Large intestine (tissue), 3 donors: ENCODE measurements at regions not wholly inside any gene's neighbourhood (a gene's known extent, or its start where the extent isn't known, plus 50 kb on each side); places are given as distances from the start of the nearest gene placed in this dataset.
A peak's percentile ranks its signal among the peaks of the same experiment; 100 is the strongest.
"Not testable (repeated sequence)": the region's sequence is repeated elsewhere in the genome, so short reads cannot be mapped to it uniquely, and the experiment has no call there.

Experiments used
- DNase-seq, 2 donors: peaks; one replicate each; pipeline versions ENCODE4 v3.0.0 to v3.0.0-alpha.2; 2013
- H3K27ac ChIP-seq: one replicate; pipeline ENCODE4 v1.5.1; 2013; ENCODE audit warnings: low read length
- H3K27me3 ChIP-seq: 2 replicates; pipeline ENCODE4 v1.6.1; 2013; ENCODE audit warnings: low read length; ENCODE audit not compliant: control insufficient read depth, insufficient read depth
- H3K36me3 ChIP-seq: 2 replicates; pipeline ENCODE4 v1.6.1; 2013; ENCODE audit warnings: low read length; ENCODE audit not compliant: control insufficient read depth, insufficient read depth
- H3K4me1 ChIP-seq: one replicate; pipeline ENCODE4 v1.6.1; 2013; ENCODE audit warnings: low read length; ENCODE audit not compliant: control insufficient read depth, insufficient read depth
- H3K4me3 ChIP-seq: one replicate; pipeline ENCODE4 v1.5.1; 2013; ENCODE audit warnings: low read length
- H3K9me3 ChIP-seq: one replicate; pipeline ENCODE4 v1.6.1; 2013; ENCODE audit warnings: mild to moderate bottlenecking, low read depth, low read length, moderate library complexity; ENCODE audit not compliant: control insufficient read depth
- WGBS: methylation state at CpG from one replicate; pipeline ENCODE4 v1.1.5; 2013; ENCODE audit warnings: low lambda C conversion rate; ENCODE audit not compliant: insufficient coverage; 5-methylcytosine and 5-hydroxymethylcytosine counted together

DNA sequence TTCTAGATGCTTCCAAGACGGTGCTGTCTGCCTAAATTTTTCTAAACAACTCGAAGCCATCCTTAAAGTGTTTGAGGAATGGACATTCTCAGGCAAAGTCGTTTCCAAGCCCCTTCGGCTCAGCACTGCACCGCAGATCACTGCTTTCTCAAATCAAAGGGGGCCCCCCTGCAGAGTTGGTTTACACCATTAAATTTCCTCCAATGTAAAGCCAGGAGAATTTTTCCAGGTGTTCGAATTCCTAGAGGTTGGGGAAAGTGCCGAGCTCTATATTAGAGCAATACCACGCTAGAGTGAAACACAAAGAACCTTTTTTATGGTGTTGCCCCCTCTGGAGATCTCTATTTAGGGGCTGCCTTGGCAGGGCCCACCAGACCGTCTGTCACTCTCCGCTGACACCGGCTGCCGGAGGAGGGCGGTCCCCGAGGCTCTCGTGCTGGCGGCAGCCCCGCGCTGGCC is 277.9 kb upstream of the NR2F2 start:
- Histone ChIP-seq H3K4me3 (peak overlapping the region; percentile 31), H3K9me3 (no peaks in the 10 kb centered on the region), H3K36me3 (no peaks in the 10 kb centered on the region), H3K4me1 (peaks cover 15% of the 10 kb centered on the region), H3K27ac (peak overlapping the region; percentile 47), H3K27me3 (peaks cover 7% of the 10 kb centered on the region)
- no peak for DNase-seq
- WGBS: no CpG with 5 or more reads among the region's 18 CpGs

DNA sequence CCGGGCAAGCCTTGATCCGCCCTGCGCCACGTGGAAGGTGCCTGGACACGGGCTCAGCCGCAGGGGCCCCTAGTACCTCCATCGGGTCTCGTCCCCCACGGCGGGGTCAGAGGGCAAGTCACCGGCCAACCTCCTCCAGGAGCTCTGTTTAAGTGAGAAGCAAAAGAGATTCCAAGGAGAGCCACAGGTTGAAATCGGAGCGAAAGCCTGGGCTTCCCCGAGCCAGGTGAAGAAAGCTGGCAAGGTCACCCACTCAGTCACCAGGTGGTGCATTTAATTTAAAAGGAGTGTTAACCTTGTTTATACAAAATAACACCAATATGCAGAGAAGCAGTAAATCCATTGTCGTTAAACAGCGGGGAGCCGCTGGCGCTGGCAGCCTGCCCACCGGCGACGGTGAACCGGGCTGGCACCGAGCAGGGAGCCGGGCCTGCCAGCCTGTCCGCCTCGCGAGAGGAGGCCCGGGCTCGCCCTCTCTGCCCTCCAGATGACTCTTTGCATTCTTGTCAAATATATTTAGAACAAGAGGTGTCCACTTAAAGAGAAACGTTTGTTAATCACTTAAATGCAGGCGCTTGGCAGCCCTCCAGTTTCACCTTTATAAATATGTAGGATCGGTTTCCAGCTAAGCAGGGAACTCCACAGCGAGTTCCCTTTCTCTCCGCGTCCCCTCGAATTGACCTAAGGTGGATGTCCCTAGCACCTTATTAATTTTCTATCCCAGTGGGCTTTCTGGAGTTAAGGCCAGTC is 277.3 kb upstream of the NR2F2 start:
- H3K27me3 ChIP-seq: peaks cover 7% of the 10 kb centered on the region
- peaks cover 15% of the 10 kb centered on the region for H3K4me1 ChIP-seq
- no peaks in the 10 kb centered on the region for H3K36me3 ChIP-seq
- H3K4me3 ChIP-seq: peak overlapping the region; percentile 31
- DNase-seq: peak in 1 of 2 donors; percentile 57
- no peaks in the 10 kb centered on the region for H3K9me3 ChIP-seq
- WGBS: 0% methylated on average over 1 of the region's 36 CpGs
- H3K27ac ChIP-seq: peak overlapping the region; percentile 47

DNA sequence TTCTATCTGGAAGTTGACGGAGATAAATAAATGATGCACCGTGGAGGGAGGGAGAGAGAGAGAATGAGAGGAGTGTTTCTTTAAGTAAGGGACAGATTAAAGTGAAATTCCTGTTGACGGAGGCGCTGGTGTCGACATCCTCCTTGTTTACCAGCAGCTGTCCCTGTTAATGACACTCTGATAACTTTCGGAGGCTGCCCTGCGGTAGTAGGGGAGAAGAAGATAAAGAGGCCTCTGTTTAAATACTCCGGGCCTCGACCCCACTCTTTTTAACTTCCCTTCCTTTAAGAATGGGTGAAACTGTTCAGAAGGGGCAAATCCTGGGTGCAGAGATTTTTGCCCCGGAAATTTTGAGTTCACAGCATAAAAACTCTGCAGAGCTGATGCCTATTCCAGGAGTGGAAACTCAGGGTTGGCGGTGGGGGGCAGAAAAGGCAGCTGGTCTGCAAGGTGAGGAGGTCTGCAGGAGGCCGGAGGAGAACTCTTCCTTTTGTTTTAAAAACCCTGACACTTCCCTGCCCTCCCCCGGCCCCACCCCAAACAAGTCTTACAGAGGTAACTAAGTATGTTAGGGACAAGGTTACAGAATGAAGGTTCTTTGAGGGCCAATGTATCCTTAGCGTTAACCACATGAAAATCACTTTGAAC is 276.6 kb upstream of the NR2F2 start:
- Histone ChIP-seq H3K27me3 (peaks cover 7% of the 10 kb centered on the region), H3K27ac (peak overlapping the region; percentile 47), H3K4me3 (peak overlapping the region; percentile 31), H3K4me1 (peaks cover 15% of the 10 kb centered on the region), H3K9me3 (no peaks in the 10 kb centered on the region), H3K36me3 (no peaks in the 10 kb centered on the region)
- peak; percentile 11 to 50 for DNase-seq
- WGBS: 0% methylated on average over 2 of the region's 14 CpGs

DNA sequence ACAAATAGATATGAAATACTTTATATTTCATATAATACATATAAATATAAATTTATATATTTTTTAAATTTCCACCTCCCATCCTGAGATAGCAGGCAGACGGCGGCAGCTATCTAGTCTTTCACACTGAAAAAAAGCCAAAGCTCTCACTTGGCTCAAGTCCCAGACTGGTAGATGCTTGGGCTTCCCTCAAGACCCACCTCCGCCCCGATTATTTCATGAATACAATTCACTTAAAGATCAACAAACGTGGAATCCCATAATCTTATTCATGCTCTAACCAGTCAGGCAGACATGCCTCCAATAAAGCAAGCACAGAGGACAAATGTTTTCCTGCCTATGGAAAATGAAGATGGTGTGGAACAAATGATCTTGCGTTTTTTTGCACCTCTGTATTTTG is 275.9 kb upstream of the NR2F2 start:
- Histone ChIP-seq H3K27me3 (peaks cover 7% of the 10 kb centered on the region), H3K27ac (no peak overlapping the region), H3K9me3 (no peaks in the 10 kb centered on the region), H3K4me3 (no peak overlapping the region), H3K4me1 (peaks cover 15% of the 10 kb centered on the region), H3K36me3 (no peaks in the 10 kb centered on the region)
- WGBS: 100% methylated on average over 1 of the region's 6 CpGs
- no peak for DNase-seq

DNA sequence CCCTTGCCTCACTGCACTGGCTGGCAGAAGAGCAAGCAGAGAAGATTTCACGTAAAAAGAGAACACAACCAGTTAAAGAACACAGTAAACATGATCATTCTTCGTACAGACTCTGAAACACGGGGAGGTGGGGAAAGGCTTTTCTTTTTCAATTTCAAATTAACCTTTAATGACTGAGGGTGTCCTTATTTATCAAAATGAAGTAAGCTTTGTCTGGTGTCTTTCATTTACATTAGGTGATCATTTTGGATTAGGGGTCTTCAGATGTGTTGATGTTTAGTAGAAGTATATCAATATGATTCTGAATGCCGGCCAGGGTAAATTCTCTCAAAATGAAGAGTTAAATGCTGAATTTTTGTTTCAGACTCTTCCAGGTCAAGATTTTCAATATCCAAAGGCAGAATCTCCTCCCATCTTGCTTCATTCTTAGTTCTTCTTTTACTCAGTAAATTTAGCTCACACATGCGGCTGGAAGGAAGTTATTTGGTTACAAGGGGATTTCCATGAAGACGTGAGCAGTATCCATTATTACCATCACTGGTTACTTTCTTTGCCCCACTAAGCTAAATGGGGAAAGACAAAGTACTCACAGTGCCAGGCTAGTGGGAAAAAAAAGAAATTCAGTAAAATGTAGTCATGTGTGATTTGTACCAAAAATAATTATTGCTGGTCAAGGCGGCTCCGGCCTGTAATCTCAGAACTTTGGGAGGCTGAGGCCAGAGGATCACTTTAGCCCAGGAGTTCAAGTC is 272.2 kb upstream of the NR2F2 start:
- no peak for DNase-seq
- Histone ChIP-seq H3K36me3 (no peaks in the 10 kb centered on the region), H3K4me1 (peaks cover 11% of the 10 kb centered on the region), H3K27me3 (no peaks in the 10 kb centered on the region), H3K27ac (no peak overlapping the region), H3K4me3 (no peak overlapping the region), H3K9me3 (no peaks in the 10 kb centered on the region)
- WGBS: 97% methylated on average over 5 of the region's 8 CpGs

DNA sequence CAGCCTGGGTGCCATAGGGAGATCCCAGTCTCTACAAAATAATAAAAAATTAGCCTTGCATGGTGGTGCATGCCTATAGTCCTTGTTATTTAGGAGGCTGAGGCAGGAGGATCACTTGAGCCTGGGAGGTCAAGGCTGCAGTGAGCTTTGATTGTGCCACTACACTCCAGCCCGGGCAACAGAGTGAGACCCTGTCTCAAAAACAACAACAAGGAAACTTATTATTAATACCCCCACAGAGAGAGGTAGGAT is 271.7 kb upstream of the NR2F2 start:
- H3K27ac ChIP-seq, H3K9me3 ChIP-seq, H3K4me3 ChIP-seq, H3K36me3 ChIP-seq, H3K27me3 ChIP-seq, DNase-seq, H3K4me1 ChIP-seq: not testable (repeated sequence)
- 100% methylated on average over 1 of the region's 1 CpG for WGBS

DNA sequence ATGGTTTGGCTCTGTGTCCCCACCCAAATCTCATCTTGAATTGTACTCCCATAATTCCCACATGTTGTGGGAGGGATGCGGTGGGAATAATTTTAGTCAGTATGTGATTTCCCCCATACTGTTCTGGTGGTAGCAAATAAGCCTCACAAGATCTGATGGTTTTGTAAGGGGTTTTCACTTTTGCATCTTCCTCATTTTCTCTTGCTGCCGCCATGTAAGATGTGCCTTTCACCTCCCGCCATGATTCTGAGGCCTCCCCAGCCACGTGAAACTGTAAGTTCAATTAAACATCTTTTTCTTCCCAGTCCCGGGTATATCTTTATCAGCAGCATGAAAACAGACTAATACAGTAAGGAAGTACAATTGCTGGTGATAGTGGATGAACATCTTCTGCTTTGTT is 269.9 kb upstream of the NR2F2 start:
- H3K4me1 ChIP-seq, DNase-seq, H3K36me3 ChIP-seq, H3K9me3 ChIP-seq, H3K4me3 ChIP-seq, H3K27ac ChIP-seq, H3K27me3 ChIP-seq: not testable (repeated sequence)
- no CpG with 5 or more reads among the region's 5 CpGs for WGBS

DNA sequence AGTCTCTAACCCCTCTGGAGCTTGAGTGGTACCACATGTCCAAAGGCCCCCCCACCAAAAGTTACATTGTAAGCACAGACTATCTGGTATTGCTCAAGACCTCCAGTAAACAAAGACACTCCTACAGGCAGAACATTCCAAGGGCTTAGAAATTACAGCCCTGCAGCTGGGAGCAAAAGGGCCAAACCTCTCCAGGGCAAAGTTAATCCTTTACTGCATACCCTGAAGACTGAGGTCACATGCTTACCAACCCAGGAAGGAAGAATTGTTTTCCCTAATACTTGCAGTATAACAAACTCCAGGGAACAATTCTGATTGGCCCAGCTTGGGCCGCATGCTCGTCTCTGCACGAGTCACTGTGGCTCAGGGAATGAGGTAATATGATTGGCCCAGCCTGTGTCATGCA is 266.1 kb upstream of the NR2F2 start:
- no CpG with 5 or more reads among the region's 3 CpGs for WGBS
- DNase-seq: peak; percentile 81 to 88
- no peaks in the 10 kb centered on the region for H3K36me3 ChIP-seq

DNA sequence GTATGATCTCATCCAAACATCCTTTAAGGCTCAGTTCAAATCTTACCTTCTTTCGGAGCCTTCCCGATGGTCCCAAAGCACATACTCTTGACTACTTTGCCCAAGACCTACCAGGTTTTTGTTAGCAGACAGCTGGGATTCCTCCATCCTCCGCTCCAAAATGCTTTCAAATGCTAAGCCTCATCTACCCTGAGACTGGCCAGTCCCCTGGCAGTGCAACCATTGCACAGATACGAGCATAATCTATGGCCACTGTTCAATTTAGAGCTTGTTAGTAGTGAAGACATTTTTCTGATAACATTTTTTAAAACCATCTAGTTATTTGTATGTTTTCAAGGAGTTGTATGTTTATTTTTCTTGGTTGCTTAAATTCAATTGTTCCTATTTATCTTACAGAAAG is 264.4 kb upstream of the NR2F2 start:
- Histone ChIP-seq H3K9me3 (no peaks in the 10 kb centered on the region), H3K4me1 (peaks cover 4% of the 10 kb centered on the region), H3K27ac (no peak overlapping the region), H3K27me3 (no peaks in the 10 kb centered on the region), H3K4me3 (no peak overlapping the region), H3K36me3 (no peaks in the 10 kb centered on the region)
- no CpG with 5 or more reads among the region's 4 CpGs for WGBS
- no peak for DNase-seq

More for the DNA sequence above, 266.1 kb upstream of the NR2F2 start:
- Histone ChIP-seq H3K4me3 (no peak overlapping the region), H3K27ac (peak overlapping the region; percentile 67), H3K9me3 (no peaks in the 10 kb centered on the region), H3K27me3 (no peaks in the 10 kb centered on the region), H3K4me1 (peaks cover 2% of the 10 kb centered on the region)

DNA sequence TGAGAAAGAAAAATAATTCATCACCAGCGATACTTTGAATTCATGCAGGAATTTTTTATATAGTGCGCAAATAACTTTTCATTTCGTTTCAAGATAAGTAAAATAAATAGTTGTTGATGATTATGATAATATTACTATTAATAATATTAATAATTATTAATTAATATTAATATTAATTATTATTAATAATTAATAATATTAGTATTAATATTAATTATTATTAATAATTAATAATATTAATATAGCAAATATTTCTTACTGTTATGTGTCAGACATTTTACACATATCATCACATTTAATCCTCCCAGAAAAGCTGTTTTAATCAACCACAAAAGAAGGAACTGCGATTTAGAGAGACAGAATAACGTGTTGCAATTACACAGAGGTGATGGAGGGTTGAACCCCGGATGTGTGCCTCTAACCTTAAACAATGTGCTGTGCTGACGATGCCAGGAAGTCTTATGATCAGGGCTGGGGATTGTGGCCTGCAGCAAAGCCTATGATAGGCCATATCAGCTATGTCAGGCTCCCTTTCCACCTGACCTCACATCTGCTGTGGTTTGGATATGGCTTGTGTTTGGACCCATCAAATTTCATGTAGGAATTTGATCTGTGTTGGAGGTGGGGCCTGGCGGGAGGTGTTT is 263.5 kb upstream of the NR2F2 start:
- peaks cover 4% of the 10 kb centered on the region for H3K4me1 ChIP-seq
- H3K4me3 ChIP-seq: no peak overlapping the region
- no peaks in the 10 kb centered on the region for H3K9me3 ChIP-seq
- H3K27me3 ChIP-seq: no peaks in the 10 kb centered on the region
- H3K27ac ChIP-seq: no peak overlapping the region
- no peaks in the 10 kb centered on the region for H3K36me3 ChIP-seq
- WGBS: 96% methylated on average over 3 of the region's 8 CpGs
- no peak for DNase-seq
